NCI-H2171 (cell line): ENCODE measurements at regions not wholly inside any gene's neighbourhood (a gene's known extent, or its start where the extent isn't known, plus 50 kb on each side); places are given as distances from the start of the nearest gene placed in this dataset.
"Not testable (repeated sequence)": the region's sequence is repeated elsewhere in the genome, so short reads cannot be mapped to it uniquely, and the experiment has no call there.

Experiments
- DNase-seq: peaks from one replicate; lab custom pipeline; 2025; lab: John Stamatoyannopoulos, UW

GRCh38 chr5:100017520-100018262 lies 517.5 kb upstream of the FAM174A start:
- DNase-seq, result no peak

GRCh38 chr5:100013305-100013704 lies 521.9 kb upstream of the FAM174A start:
- DNase-seq, result not testable (repeated sequence)

GRCh38 chr5:100011160-100011559 lies 524.0 kb upstream of the FAM174A start:
- not testable (repeated sequence) for DNase-seq

- no peak for DNase-seq
Observed at GRCh38 chr5:100004969-100005368, 530.2 kb upstream of the FAM174A start.

- DNase-seq, result no peak
Observed at GRCh38 chr5:99998319-99998718, 536.9 kb upstream of the FAM174A start.

GRCh38 chr5:99995407-99995806 lies 539.8 kb upstream of the FAM174A start:
- DNase-seq, result no peak

GRCh38 chr5:99973779-99974178 lies 561.4 kb upstream of the FAM174A start:
- DNase-seq, result no peak

GRCh38 chr5:99955962-99956361 lies 579.2 kb upstream of the FAM174A start:
- no peak for DNase-seq

GRCh38 chr5:99955006-99955405 lies 580.2 kb upstream of the FAM174A start:
- no peak for DNase-seq

GRCh38 chr5:99949969-99950524 lies 585.1 kb upstream of the FAM174A start:
- no peak for DNase-seq

GRCh38 chr5:99949361-99949760 lies 585.8 kb upstream of the FAM174A start:
- no peak for DNase-seq

- no peak for DNase-seq
Observed at GRCh38 chr5:99948850-99949249, 586.3 kb upstream of the FAM174A start.

- DNase-seq, result no peak
Observed at GRCh38 chr5:99945478-99946442, 589.4 kb upstream of the FAM174A start.

GRCh38 chr5:99940540-99940939 lies 594.6 kb upstream of the FAM174A start:
- no peak for DNase-seq

- DNase-seq, result no peak
Observed at GRCh38 chr5:99936911-99937310, 598.3 kb upstream of the FAM174A start.

- no peak for DNase-seq
Observed at GRCh38 chr5:99929806-99930135, 605.4 kb upstream of the FAM174A start.

GRCh38 chr5:99929067-99929805 lies 605.9 kb upstream of the FAM174A start:
- DNase-seq, result no peak

GRCh38 chr5:99928490-99928889 lies 606.7 kb upstream of the FAM174A start:
- DNase-seq, result no peak

GRCh38 chr5:99926463-99926862 lies 608.7 kb upstream of the FAM174A start:
- no peak for DNase-seq

GRCh38 chr5:99922386-99922785 lies 612.8 kb upstream of the FAM174A start:
- DNase-seq, result no peak

GRCh38 chr5:99911971-99912370 lies 623.2 kb upstream of the FAM174A start:
- no peak for DNase-seq

- DNase-seq, result no peak
Observed at GRCh38 chr5:99906776-99907175, 628.4 kb upstream of the FAM174A start.
